ENCODE measurements at regions not wholly inside any gene's neighbourhood (a gene's known extent, or its start where the extent isn't known, plus 50 kb on each side); places are given as distances from the start of the nearest gene placed in this dataset.

GRCh38 chr11:26035696-26036095 is 296.2 kb upstream of the ANO3 start:
- WGBS, 3 donors, result 41 to 65% (median 58%) methylated on average over 5 to 6 of the region's 6 CpGs
- no peak for ATAC-seq
- H3K4me1 ChIP-seq, result no peaks in the 10 kb centered on the region
- TF ChIP-seq CTCF (IDR thresholded peaks at IDR 0.05), result no peak
- no peaks in the 10 kb centered on the region for H3K36me3 ChIP-seq (ENCODE audit: insufficient read depth in 1 of 2, low read depth in 1 of 2)
- H3K4me3 ChIP-seq, result no peak overlapping the region
- no peaks in the 10 kb centered on the region for H3K9me3 ChIP-seq
- intact Hi-C loops (cut with DNase I), result no loop called here
- H3K27ac ChIP-seq, result no peak overlapping the region
- H3K27me3 ChIP-seq (ENCODE audit: insufficient read depth in 3 of 3, low read length in 2 of 3), result no peaks in the 10 kb centered on the region
- DNase-seq, result no peak

GRCh38 chr11:26037716-26038115 is 294.2 kb upstream of the ANO3 start:
- intact Hi-C loops (cut with DNase I), result no loop called here
- no peaks in the 10 kb centered on the region for H3K9me3 ChIP-seq
- H3K4me1 ChIP-seq, result no peaks in the 10 kb centered on the region
- no peak overlapping the region for H3K27ac ChIP-seq
- WGBS, 3 donors, result 80 to 83% (median 81%) methylated on average over 2 of the region's 2 CpGs
- no peak for DNase-seq
- no peaks in the 10 kb centered on the region for H3K27me3 ChIP-seq (ENCODE audit: insufficient read depth in 3 of 3, low read length in 2 of 3)
- TF ChIP-seq CTCF (IDR thresholded peaks at IDR 0.05), result no peak
- ATAC-seq, result no peak
- H3K36me3 ChIP-seq (ENCODE audit: insufficient read depth in 1 of 2, low read depth in 1 of 2), result no peaks in the 10 kb centered on the region
- no peak overlapping the region for H3K4me3 ChIP-seq

- H3K27ac ChIP-seq, result no peak overlapping the region
- intact Hi-C loops (cut with DNase I), result no loop called here
- 61 to 65% (median 63%) methylated on average over 3 of the region's 3 CpGs for whole genome bisulfite sequencing, 3 donors
- H3K4me1 ChIP-seq, result no peaks in the 10 kb centered on the region
- ATAC-seq (no peak), DNase-seq (no peak)
- no peaks in the 10 kb centered on the region for H3K27me3 ChIP-seq (ENCODE audit: insufficient read depth in 3 of 3, low read length in 2 of 3)
- H3K4me3 ChIP-seq, result no peak overlapping the region
- H3K36me3 ChIP-seq (ENCODE audit: insufficient read depth in 1 of 2, low read depth in 1 of 2), result no peaks in the 10 kb centered on the region
- TF ChIP-seq CTCF (IDR thresholded peaks at IDR 0.05), result no peak
- no peaks in the 10 kb centered on the region for H3K9me3 ChIP-seq
These were observed 291.6 kb upstream of the ANO3 start for GRCh38 chr11:26040339-26040738.

GRCh38 chr11:26042113-26042512 is 289.8 kb upstream of the ANO3 start:
- DNase-seq, result no peak
- no peak for ATAC-seq

More at GRCh38 chr11:26042113-26042512, 289.8 kb upstream of the ANO3 start:
- Histone ChIP-seq H3K36me3 (ENCODE audit: insufficient read depth in 1 of 2, low read depth in 1 of 2) (no peaks in the 10 kb centered on the region), H3K27me3 (ENCODE audit: insufficient read depth in 3 of 3, low read length in 2 of 3) (no peaks in the 10 kb centered on the region), H3K27ac (no peak overlapping the region), H3K4me1 (no peaks in the 10 kb centered on the region), H3K9me3 (no peaks in the 10 kb centered on the region), H3K4me3 (no peak overlapping the region)
- intact Hi-C loops (cut with DNase I), result no loop called here
- no peak for TF ChIP-seq CTCF (IDR thresholded peaks at IDR 0.05)
- WGBS, 3 donors, result 79 to 81% (median 81%) methylated on average over 7 of the region's 7 CpGs
